Mesothelial cell of epicardium (in vitro differentiated cells): ENCODE measurements at regions not wholly inside any gene's neighbourhood (a gene's known extent, or its start where the extent isn't known, plus 50 kb on each side); places are given as distances from the start of the nearest gene placed in this dataset.

Experiments
- DNase-seq, 2 experiments: peaks; one replicate each; pipeline ENCODE4 v3.0.0; 2021; ENCODE audit warnings: low spot score in 2 of 2; ENCODE audit not compliant: unreplicated experiment in 2 of 2
- H3K27ac Mint-ChIP-seq: 2 replicates; pipeline ENCODE4 v1.8.0; 2021; ENCODE audit warnings: mixed read lengths
- H3K27me3 Mint-ChIP-seq: 2 replicates; pipeline ENCODE4 v1.8.0; 2021; ENCODE audit warnings: low read depth, mixed read lengths
- H3K36me3 Mint-ChIP-seq: 2 replicates; pipeline ENCODE4 v1.8.0; 2021; ENCODE audit warnings: mixed read lengths
- H3K4me1 Mint-ChIP-seq: 2 replicates; pipeline ENCODE4 v1.8.0; 2021; ENCODE audit warnings: mixed read lengths
- H3K4me3 Mint-ChIP-seq: 2 replicates; pipeline ENCODE4 v1.8.0; 2021; ENCODE audit warnings: mild to moderate bottlenecking, moderate library complexity, mixed read lengths
- H3K9me3 Mint-ChIP-seq: 2 replicates; pipeline ENCODE4 v1.8.0; 2021; ENCODE audit warnings: mixed read lengths
- TF ChIP-seq, protein P1 (sequence below): fragments of 200-600 bp; sonication (generic); IDR thresholded peaks from one replicate; pipeline ENCODE4 v1.5.0; 2021; ENCODE audit warnings: antibody characterized with exemption; ENCODE audit not compliant: unreplicated experiment

DNA sequence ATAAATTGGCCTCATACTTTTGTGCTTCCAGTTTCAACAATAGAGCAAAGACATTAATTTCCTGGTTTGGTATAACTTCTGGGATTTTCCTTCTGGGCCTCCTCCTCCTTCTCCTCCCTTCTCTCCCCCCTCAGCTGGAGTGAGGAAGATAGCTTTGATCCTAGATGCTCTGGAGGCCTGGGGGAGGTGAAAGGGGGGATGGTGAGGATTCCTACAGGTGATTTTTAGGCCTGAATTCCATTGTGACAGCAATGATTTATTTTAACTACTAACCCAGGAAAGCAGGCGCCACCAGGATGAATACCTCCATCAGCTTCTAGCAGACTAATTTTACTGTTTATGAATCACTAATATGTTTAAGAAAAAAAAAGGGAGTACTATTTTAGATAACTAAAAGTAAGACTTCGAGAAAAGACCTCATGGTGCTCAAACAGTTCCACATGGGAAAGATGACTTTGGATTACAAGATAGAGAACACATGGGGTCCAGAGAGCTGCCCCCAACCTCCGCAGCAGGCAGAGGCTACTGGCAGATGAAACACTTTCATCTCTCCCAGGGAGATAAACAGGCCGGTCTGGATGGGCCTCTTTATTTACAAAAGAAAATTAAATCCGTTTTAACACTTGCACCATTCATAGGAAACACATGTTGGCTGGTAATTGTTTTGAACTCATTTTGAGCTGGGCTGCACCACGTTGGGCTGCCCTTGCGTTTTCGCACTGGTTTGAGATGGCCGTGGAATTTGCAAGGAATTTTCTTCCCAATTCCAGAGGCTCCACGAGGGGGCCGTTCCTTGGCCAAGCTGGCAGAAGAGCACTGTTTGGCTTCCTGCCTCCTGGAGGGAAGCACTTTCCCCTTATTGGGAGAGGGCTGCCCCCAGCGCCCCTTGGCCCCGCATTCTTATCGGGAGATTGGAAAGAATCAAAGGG lies 125.1 kb upstream of the STX18 start:
- Mint-ChIP-seq H3K9me3 (no peaks in the 10 kb centered on the region), H3K27ac (peak overlapping the region; percentile 96), H3K36me3 (peaks cover 3% of the 10 kb centered on the region), H3K4me1 (peaks cover 75% of the 10 kb centered on the region), H3K27me3 (no peaks in the 10 kb centered on the region), H3K4me3 (peak overlapping the region; percentile 48)
- peak in 1 of 2 experiments; percentile 58 for DNase-seq
- TF ChIP-seq, protein P1, sequence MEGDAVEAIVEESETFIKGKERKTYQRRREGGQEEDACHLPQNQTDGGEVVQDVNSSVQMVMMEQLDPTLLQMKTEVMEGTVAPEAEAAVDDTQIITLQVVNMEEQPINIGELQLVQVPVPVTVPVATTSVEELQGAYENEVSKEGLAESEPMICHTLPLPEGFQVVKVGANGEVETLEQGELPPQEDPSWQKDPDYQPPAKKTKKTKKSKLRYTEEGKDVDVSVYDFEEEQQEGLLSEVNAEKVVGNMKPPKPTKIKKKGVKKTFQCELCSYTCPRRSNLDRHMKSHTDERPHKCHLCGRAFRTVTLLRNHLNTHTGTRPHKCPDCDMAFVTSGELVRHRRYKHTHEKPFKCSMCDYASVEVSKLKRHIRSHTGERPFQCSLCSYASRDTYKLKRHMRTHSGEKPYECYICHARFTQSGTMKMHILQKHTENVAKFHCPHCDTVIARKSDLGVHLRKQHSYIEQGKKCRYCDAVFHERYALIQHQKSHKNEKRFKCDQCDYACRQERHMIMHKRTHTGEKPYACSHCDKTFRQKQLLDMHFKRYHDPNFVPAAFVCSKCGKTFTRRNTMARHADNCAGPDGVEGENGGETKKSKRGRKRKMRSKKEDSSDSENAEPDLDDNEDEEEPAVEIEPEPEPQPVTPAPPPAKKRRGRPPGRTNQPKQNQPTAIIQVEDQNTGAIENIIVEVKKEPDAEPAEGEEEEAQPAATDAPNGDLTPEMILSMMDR = no peak

DNA sequence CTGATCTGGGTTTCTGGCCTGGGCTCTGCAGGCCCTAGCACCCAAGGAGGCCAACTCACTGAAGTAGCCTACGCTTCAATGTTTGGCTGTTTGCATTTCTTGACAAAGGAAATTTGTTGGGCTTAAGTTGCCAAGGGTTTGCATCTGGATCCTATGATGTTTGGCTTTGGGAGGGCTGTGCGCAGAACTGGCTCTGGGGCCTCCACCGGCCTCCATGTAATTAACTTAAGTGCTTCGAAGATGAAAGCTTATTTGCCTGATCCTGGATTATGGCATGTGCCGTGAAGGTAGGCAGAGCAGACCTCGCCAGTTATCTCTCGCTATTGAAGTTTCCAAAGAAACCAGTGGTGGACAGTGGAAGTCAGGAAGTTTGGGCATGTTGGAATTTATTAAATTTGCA lies 124.3 kb upstream of the STX18 start:
- peaks cover 68% of the 10 kb centered on the region for H3K4me1 Mint-ChIP-seq
- H3K27me3 Mint-ChIP-seq = no peaks in the 10 kb centered on the region
- no peaks in the 10 kb centered on the region for H3K9me3 Mint-ChIP-seq
- H3K4me3 Mint-ChIP-seq = no peak overlapping the region
- H3K36me3 Mint-ChIP-seq = peaks cover 3% of the 10 kb centered on the region
- H3K27ac Mint-ChIP-seq = peak overlapping the region; percentile 96
- DNase-seq = no peak
- TF ChIP-seq, protein P1 = no peak

DNA sequence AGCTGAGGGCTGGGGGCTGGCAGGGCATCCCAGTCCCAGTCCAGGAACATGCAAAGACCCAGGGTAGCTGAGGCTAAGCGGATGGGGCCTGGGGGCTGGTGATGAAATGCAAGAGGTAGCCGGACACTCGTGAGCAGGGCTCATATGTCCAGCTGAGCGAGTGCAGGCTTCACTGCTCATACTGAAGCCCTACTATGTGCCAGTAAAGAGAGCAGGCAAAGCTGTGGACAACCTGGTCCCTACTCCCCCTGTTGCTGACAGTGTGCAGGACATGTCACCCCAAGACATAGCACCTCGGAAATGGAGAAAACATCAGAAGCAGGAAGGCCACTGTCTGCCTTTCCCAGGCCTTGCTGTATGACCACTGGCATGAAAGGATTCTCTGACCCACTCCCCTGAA lies 122.4 kb upstream of the STX18 start:
- DNase-seq = no peak
- peaks cover 54% of the 10 kb centered on the region for H3K4me1 Mint-ChIP-seq
- TF ChIP-seq, protein P1 = no peak
- no peaks in the 10 kb centered on the region for H3K9me3 Mint-ChIP-seq
- H3K36me3 Mint-ChIP-seq = peaks cover 3% of the 10 kb centered on the region
- H3K27ac Mint-ChIP-seq = no peak overlapping the region
- no peak overlapping the region for H3K4me3 Mint-ChIP-seq
- no peaks in the 10 kb centered on the region for H3K27me3 Mint-ChIP-seq

DNA sequence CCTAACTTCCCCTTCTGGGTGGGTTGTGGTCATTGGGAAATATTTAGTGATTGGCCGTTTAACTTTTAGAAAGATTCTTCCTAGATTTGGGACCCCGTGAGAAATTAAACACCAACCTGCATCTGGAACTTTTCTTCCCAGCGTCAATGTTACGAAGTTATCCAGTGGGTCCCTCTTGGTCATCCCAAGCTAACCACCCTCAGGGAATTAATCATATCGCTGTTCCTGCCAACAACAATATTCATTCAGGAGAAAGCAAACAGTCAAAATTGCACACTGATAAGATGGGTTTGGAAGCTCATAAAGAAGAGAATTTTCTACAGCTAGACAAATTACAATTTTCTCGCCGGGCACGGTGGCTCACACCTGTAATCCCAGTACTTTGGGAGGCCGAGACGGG lies 121.2 kb upstream of the STX18 start:
- H3K4me1 Mint-ChIP-seq = peaks cover 43% of the 10 kb centered on the region
- H3K4me3 Mint-ChIP-seq = no peak overlapping the region
- peaks cover 8% of the 10 kb centered on the region for H3K36me3 Mint-ChIP-seq
- H3K9me3 Mint-ChIP-seq = no peaks in the 10 kb centered on the region
- no peak overlapping the region for H3K27ac Mint-ChIP-seq
- H3K27me3 Mint-ChIP-seq = no peaks in the 10 kb centered on the region
- TF ChIP-seq, protein P1 = no peak
- DNase-seq = no peak

DNA sequence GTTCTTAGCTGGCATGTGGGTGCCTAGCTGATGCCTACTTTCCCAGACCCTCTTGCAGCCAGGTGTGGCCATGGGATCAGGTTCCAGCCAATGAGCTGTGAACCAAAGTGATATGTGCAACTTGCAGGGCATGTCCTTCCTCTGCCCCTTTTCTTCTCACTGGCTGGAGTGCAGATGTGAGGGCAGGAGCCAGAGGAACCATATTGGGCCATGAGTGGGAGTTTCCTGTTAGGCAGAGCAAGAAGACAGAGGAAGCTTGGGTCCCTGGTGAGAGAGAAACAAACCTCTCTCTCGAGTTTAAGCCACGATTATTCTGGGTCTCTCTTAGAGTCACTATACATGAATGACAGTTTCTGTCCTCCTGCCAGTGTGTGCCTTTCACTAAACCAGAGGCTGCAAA lies 120.4 kb upstream of the STX18 start:
- TF ChIP-seq, protein P1 = no peak
- Mint-ChIP-seq H3K4me3 (no peak overlapping the region), H3K27me3 (no peaks in the 10 kb centered on the region), H3K36me3 (peaks cover 12% of the 10 kb centered on the region), H3K27ac (peak overlapping the region; percentile 34), H3K4me1 (peaks cover 35% of the 10 kb centered on the region), H3K9me3 (no peaks in the 10 kb centered on the region)
- no peak for DNase-seq
